GM18502 (cell line): ENCODE measurements at regions not wholly inside any gene's neighbourhood (a gene's known extent, or its start where the extent isn't known, plus 50 kb on each side); places are given as distances from the start of the nearest gene placed in this dataset.

ENCODE experiments used
- ATAC-seq: cut with Tn5 transposase; IDR thresholded peaks from one replicate; pipeline ENCODE4 v1.9.1; 2021; ENCODE audit warnings: mild to moderate bottlenecking; ENCODE audit not compliant: unreplicated experiment, poor library complexity

DNA sequence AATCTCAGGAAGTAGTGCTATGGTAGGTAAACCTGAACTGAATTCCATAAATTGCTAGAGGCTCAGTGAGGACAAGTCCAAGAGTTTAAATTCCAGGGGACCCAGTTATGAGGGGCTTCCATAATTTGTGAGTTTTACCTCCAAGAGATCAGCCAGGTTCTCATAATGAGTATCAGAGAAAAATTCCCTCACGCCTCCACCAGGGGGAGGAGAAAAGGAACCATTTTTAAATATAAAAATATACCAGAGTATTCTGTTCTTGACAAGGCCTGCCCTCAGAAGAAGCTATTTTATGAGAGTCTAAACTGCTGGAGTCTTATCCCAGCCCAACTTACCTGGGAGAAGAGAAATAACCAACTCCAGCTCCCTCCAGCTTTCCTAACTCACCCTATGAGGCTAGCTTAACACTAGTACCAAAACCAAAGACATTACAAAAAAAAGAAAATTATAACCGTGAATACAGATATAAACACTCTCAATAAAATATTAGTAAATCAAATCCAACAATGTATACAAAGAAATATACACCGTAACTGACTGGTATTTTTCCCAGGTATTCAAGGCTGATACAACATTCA lies 158.7 kb downstream of the TFAP2A start:
- no peak for ATAC-seq

DNA sequence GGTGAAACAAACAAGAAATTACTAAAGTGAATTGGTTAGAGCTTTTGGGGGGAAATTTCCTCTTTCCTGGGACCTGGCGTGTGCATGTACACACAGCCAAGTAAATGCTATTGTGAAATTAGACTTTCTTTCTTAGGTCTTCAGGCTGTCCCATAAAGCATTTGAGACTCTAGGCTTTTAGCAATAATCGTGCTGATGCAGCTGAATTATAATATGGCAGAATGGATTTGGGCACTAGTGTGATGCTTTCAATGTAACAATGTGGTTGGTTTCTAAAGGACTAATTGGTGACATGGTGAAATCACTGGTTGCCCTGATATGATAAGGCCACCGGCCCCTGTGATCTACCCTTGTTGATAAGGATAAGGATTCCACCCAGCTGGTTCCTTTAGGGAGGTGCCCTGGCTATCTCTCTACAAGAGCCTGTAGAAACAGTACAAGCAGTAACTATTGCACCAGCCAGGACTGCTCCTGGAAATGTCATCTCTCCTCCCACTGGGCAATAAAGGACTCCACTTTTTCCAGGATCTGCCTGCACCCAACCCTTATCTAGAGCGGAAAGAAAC lies 164.1 kb downstream of the TFAP2A start:
- no peak for ATAC-seq

DNA sequence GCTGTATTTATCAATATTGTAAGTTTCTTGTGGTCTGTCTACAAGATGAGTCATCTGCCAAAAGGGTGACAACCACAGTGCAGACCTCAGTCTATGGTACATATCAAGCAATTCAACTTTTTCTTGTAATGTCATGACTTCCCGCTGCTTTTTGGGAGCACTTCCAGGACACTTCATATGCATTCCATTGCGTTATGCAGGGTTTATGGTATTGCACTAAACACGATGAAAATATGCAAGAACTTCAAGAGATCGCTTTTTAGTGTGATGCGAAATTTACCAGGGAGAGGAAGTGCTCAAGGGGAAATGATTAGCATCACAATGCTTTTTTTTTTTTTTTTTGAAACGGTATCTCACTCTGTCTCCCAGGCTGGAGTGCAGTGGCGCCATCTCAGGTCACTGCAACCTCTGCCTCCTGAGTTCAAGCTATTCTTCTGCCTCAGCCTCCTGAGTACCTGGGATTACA lies 166.5 kb downstream of the TFAP2A start:
- no peak for ATAC-seq

DNA sequence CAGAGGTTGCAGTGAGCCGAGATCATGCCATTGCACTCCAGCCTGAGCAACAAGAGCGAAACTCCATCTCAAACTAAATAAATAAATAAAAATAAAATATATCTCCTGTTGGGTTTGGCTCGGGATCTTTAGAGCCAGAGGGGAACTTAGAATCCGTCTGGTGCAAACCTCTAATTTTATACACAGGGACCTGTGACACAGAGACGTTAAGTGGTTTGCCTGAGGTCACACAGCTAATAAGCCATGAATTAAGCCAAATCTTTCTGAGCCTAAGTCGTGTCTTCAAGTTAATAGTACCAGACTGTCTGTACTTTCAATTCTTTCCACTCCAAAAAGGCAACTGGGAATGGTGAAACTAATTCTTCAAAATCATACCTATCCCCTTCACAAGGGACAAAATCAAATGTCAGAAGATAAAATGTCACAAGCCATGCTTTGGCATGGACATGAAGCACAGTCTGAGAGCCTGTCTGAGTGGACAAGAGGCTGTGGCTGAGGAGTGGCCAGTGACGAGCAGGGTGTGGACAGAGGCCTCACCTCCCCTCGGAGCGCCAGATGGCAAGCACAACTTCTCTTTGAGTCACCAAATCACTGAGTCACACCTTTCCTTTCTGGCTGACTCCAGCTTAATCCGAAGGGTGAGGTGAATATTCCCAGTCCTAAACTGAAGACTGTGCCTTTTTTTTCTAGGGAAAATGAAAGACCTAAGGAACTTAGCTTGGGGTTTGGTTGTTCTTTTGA lies 177.4 kb downstream of the TFAP2A start:
- ATAC-seq, result no peak

DNA sequence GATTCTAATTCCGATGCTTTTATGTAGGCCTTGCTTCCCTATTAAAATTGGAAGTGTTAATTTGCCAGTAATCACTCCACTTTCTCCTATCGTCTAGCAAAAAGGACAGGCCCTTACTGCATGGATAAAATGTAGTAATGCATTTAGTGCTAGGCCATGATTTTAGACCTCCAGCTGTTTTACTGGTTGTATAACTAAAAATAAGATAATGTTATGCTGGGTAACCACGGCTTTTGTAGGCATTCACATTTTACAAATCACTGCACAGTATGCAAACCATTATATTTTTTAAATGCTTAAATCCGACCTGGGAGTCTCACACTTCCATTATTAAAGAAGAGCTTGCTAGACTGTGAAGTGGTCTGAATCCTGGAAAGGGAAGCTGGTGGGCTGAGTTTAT lies 179.5 kb downstream of the TFAP2A start:
- no peak for ATAC-seq

DNA sequence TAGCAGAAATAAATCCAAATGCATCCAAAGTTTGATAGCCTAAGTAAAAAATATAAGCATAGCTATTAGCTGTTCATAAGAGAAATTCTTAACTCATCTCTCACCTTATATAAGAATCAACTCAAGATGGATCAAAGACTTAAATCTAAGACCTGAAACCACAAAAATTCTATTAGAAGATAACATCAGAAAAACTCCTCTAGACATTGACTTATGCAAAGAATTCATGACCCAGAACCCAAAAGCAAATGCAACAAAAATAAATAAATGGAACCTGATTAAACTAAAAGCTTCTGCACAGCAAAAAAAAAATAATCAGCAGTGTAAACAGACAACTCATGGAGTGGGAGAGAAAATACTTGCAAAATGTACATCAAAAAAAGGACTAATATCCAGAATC lies 184.3 kb downstream of the TFAP2A start:
- ATAC-seq, result no peak

DNA sequence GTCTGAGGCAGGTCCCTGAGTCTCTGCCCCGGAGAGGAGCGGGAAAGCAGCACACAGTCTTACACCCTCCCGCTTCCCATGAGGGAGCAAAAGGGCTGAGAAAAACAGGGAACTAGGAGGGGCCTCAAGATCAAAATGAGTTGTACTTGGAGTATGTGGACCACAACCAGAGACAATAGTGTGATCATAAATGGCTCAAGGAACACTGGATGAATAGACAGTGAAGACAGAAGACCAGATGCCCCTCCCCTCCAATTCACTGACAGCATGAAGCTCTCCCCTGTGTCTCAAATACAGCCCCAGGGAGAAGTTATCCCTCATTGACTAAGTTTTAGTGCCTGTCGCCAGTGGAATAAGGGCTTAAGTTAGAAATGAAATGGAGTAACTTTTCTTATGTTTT lies 191.0 kb downstream of the TFAP2A start:
- ATAC-seq, result no peak

DNA sequence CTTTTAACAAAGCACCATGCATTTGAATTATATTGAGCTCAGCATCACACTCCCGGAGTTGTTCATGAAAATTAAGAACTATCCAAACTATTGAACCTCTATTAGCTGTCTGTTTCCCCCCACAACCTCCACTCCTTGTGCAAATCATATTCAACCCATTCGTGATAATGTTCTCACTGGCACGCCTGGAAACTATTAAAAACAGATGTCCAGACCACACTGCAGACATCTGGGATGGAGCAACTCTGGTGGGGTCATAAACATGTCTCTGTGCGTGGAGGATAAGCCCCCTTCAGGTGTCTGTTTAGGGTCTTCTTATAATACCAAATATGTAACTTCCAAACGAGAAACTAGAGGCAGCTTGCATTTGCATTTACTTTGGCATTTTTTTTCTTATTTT lies 193.7 kb downstream of the TFAP2A start:
- no peak for ATAC-seq

DNA sequence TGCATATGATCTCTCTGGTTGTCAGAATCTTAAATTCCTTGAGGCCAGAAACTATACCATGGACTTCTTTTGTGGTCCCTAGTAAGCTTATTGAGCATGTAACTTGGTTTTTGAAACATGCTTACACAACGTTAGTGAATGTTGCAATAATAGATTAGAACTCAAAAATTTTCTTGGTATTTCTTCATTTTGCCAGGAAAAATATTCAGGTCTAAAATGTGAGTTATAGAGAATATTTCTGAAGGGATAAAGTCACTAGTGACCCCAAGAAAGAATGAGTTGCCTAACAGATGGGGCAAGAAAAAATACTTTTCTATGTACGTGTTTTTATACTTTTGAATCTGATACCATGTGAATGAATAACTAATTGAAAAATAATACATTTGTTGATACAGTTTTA lies 195.4 kb downstream of the TFAP2A start:
- no peak for ATAC-seq

DNA sequence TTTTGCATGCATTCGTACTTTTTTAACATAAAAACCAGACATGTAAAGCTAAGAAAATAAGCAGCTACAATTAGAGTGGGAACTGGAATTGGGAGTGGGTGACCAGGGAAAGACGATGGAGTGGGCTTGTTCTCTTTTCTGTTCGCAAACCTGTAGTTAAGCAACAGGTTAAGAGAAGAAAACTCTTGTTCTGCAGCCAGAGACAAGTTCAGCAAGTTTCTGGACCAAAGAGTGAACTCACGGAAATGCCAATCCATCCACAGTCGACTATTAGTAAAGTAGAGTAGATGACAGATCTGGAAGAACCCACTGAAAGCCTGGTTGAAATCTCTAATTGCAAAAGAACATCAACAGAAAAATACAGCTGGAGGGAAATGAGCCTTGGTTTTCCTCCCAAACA lies 197.8 kb downstream of the TFAP2A start:
- no peak for ATAC-seq

DNA sequence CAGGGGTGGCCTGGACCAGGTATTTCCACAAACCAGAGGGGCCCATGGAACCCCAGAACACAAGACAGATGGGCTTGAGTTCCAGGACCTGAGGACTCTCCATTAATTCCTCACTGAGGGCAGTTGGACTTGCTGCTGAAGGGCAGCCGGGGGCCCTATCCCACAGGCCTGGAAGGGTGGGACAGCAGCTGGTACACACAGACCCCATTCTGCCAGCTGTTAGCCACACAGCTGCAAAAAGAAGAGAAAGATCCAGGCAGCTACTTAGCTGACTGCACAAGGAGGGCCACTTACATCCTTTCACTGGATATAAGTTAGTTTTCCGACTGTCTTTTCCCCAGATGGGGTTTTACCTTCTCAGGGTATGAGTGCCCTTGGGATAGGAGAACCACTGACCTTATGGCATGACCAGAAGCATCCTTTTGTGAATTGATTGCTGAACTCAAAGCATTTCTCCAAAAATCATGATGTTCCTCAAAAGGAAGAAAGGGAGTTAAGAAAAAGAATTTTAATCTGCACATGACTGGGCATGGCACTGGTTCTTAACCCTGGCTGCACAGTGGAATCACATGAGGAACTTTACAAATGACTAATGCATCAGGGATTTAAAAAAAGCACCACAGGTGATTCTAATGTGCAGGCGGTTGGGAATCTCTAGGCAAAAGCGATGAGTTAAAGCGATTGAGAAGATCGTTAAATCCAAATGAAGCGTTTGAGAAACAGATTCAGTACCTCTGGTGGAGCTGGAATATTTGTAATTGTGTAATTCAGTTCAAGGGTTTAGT lies 199.4 kb downstream of the TFAP2A start:
- no peak for ATAC-seq

DNA sequence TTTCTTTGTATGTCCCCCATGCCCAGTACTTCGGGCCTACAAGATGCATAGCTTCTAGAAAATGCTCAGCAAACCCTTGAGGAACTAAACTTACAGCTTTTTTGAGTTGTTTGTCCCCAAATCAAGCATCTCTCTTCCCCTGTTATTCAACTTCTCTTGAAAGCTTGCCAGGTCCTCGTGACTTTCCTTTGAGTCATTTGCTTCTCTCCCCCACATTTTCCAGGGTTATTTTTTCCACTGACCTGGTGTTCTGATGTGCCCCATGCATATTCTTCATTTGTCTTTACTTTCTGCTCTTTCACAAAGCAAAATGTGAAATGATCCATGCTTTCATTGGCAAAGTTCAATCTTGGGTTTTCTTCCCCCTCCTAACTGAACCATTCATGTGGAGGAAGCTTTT lies 204.8 kb downstream of the TFAP2A start:
- ATAC-seq, result no peak

DNA sequence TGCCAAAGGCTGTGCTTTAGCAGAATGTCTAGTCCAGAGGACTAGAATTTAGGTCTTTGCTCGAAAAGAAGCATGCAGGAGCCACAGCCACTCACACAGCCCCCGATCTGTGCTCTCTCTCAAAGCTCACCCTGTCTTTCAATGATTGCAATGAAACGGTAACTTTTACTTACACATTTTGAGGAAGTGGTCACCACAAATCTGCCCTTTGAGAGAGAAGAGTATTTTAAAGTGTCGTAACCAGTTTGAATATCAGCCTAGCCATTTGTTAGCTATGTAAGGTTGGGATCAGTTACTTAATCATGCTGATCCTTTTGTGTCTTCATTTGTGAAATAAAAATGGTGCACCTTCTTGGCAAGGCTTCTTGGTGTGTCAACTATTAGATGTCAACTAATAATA lies 209.0 kb downstream of the TFAP2A start:
- ATAC-seq, result no peak

DNA sequence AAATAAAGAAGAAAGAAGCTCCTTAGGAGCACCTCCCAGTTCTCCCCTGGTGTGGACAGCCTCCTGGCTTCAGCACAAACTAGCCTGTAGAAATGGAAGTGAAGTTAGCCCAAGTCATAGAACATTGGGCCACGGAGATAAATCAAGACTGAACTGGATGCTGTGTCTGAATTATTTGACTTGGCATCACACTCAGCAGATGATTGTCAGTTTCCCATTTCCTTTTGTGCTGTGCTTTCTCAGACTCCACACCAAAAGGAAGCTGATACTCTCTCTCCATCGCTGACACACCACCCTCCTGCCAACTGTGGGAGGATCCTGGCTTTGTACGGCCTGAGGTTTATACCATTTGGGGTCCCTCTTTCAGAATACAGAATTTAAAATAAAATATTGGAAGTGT lies 209.8 kb downstream of the TFAP2A start:
- no peak for ATAC-seq

DNA sequence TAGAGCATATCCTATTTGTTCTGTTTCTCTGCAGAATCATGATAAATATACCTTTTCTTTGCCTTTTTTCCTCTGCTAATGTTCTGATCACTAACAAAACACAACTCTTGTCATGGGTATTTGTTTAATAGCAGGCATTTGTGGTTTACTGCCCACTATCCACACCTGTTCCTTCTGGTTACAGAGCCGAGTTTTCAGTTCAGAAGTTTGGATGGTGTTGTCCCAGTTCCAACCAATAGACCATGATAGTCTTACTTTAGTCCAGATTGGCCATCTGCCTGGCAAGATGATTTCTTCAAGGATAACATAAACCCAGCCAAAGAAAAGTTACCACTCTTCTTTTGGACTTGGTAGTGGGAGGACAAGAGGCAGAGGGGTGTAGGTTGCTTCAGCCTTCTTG lies 211.2 kb downstream of the TFAP2A start:
- no peak for ATAC-seq

DNA sequence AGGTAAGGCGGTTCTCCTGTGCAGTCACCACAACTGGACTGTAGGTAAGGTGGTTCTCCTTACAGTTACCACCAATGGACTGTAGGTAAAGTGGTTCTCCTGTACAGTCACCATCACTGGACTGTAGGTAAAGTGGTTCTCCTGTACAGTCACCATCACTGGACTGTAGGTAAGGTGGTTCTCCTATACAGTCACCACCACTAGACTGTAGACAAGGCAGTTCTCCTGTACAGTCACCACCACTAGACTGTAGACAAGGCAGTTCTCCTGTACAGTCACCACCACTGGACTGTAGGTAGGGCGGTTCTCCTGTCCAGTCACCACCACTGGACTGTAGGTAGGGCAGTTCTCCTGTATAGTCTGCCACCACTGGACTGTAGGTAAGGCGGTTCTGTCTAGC lies 212.3 kb downstream of the TFAP2A start:
- ATAC-seq, result no peak

DNA sequence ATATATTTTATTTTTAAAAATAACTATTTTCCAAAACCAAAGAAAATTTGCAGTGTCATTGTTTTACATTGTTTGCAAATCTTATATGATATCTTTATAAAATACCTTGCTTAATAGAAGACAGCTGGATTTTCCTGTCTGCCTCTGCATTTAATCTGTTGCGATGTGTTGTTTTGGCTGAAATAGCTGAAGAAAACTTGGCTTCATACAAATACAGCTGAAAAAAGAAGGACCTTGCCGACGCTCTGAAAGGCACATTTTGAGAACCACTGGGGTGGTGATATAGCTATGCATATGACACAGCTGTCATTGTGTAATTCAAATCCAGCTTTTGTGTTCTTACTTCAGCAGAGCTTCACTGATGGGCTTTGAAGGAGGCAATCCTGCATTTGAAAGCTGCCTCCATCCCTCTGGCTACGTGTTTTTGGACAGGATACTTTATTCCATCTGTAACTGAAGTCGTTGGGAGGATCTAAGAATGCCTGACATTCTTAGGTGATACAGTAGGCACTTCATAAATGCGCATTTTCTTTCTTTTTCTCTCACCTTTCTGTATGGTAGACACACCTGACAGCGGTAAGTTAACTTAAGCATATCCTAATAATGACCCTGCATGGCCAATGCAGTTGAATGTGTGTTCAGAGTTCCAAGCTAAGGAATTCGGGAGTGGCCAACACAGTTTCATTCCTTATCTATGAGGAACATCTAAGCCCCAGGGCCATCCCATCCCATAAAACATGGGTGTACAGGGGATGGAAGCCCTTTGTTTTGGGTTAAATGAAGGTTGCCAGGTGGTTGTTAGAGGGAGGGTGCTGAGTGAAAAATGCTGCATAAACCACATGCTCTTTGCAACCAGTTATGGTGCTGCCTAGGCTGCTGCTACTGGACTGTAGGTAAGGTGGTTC lies 213.0 kb downstream of the TFAP2A start:
- no peak for ATAC-seq

DNA sequence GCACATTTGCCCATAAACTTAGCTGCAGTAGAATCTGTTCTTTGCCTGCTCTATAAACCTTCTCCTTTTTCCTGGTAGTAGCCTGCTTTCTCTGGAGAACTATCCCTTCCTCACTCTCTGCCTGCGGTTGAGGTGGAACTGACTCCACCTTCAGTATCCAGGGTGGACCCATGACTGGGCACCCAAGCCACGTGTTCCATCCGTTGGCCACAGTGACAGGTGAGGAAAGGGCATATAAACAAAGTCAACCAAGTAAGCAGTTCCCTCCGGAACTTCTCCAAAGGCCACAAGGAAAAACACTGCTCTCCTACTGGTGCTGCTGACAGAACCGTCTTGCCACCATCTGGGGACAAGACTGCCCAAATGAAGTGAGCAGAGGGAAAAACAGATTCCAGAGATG lies 218.8 kb downstream of the TFAP2A start:
- ATAC-seq, result no peak

DNA sequence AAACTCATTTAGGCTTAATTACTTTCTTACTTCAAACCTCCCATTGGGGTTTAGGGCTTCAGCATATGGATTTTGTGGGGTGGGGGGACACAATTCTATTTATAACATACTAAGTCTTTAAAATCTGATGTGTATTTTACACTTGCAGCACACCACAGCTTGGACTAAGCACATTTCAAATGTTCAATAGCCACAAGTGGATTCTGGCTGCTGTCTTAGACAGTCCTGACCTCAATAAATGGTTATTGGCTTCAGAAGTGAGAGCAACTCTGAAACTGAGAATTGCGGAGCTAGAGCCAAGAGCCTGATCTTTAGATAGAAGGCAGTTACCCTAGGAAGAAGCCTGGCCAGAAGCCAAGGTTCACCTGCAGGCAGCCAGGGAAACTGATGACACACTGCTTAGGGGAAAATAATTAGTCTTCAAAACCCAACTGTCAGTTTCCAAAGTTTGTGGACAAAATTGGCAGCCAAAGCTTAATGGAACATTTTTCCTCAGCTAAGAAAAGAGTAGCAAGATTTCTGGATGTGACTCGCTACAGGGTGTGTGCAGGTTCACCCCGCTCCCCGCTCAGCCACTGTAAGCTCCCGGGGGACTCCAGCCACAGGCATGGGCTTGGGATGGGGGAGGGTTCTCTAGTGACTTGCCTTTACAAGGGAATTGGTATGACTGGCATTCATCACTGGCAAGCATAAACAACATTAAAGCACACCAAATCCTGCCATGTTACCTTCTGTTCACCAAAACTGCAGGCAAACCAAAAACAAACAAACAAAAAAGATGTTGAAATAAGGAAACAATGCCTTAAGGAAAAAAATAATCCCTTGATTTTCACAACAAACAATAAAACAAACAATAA lies 219.8 kb downstream of the TFAP2A start:
- no peak for ATAC-seq
